Activated naive CD4-positive, alpha-beta T cell treated with anti-CD3 and anti-CD28 coated beads, Interleukin-2, amount 50 U/mL, for 24 hours (primary cell): ENCODE measurements at regions not wholly inside any gene's neighbourhood (a gene's known extent, or its start where the extent isn't known, plus 50 kb on each side); places are given as distances from the start of the nearest gene placed in this dataset.

Experiments used
- H3K27ac Mint-ChIP-seq: one replicate; pipeline ENCODE4 v1.8.0; 2021; ENCODE audit warnings: mild to moderate bottlenecking, mixed read lengths
- H3K27me3 Mint-ChIP-seq: one replicate; pipeline ENCODE4 v1.8.0; 2021; ENCODE audit warnings: mixed read lengths
- H3K36me3 Mint-ChIP-seq: one replicate; pipeline ENCODE4 v1.8.0; 2021; ENCODE audit warnings: mixed read lengths
- H3K4me1 Mint-ChIP-seq: one replicate; pipeline ENCODE4 v1.8.0; 2021; ENCODE audit warnings: mixed read lengths
- H3K4me3 Mint-ChIP-seq: one replicate; pipeline ENCODE4 v1.8.0; 2021; ENCODE audit warnings: mild to moderate bottlenecking, mixed read lengths
- H3K9me3 Mint-ChIP-seq: one replicate; pipeline ENCODE4 v1.8.0; 2021; ENCODE audit warnings: mixed read lengths

DNA sequence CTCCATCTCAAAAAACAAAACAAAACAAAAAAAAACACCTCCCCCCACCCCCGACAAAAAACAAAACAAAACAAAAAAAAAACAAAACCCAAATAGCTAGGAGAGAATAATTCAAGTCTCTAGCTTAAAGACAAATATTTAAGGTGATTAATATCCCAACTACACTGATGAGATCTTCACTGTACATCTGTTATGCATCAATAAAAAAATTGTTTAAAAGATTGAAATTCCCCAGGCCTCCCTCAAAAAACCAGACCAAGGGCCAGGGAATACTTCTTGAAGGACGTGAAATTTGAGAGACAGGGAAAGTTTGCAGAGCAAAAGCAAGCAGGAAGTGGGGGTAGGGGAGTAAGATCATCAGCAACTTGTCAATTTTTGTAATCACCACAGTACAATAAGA is 232.6 kb downstream of the REEP3 start:
- Mint-ChIP-seq H3K27ac (no peak overlapping the region), H3K4me1 (no peaks in the 10 kb centered on the region), H3K4me3 (no peak overlapping the region), H3K36me3 (no peaks in the 10 kb centered on the region), H3K9me3 (no peaks in the 10 kb centered on the region), H3K27me3 (peaks cover 6% of the 10 kb centered on the region)

DNA sequence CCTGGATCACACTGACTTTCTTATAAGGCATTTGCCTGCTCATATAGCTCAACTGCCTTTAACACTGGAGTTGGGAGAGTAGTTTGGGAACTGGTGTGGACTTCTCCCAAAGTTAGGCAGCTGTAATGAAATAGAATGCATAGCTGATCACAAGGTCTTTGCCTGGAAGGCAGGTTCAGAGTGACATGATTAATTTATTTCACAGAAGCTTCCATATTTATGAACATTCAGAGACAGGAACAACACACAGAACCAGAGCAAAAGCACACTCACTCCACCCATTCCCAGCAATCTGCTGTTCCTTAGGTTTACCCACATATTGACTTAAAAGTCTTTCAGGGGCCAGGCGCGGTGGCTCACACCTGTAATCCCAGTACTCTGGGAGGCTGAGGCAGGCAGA is 234.2 kb downstream of the REEP3 start:
- Mint-ChIP-seq H3K4me3 (no peak overlapping the region), H3K9me3 (no peaks in the 10 kb centered on the region), H3K27ac (no peak overlapping the region), H3K27me3 (peaks cover 10% of the 10 kb centered on the region), H3K36me3 (no peaks in the 10 kb centered on the region), H3K4me1 (no peaks in the 10 kb centered on the region)

DNA sequence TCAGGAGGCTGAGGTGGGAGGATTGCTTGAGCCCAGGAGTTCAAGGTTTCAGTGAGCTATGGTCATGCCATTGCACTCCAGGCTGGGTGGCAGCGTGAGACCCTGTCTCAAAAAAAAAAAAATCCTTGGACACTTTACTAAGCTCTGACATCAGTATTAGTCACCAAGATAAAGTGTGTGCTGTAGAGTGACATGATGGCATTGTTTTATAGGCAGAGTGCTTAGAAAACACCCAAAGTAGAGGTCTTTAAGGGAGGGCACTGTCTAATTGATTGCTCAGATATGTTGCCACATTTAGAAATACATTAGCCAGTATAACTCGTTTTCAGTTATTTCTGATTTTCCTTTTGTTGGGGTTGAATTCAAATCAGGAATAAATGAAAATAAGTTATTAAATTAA is 235.9 kb downstream of the REEP3 start:
- peaks cover 10% of the 10 kb centered on the region for H3K27me3 Mint-ChIP-seq

DNA sequence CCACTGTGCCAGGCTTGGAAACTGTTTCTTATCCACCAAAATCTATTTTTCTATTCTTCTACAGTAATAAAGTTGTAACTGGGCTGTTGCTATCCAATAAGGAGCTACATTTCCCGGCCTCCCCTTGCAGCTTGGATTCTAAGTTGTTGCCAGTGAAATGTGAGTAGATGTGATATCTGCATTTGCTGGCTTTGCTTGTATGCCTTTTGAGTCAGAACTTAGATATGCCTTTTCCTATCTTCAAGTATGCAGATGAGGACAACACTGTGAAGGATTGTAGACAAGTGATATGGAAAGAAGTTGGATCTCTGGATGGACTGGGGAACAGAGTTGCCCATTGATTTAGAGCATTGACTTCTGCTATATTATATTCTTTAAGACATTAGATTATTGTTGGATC is 236.9 kb downstream of the REEP3 start:
- H3K4me3 Mint-ChIP-seq, result no peak overlapping the region
- no peak overlapping the region for H3K27ac Mint-ChIP-seq
- H3K36me3 Mint-ChIP-seq, result no peaks in the 10 kb centered on the region
- H3K4me1 Mint-ChIP-seq, result no peaks in the 10 kb centered on the region
- H3K9me3 Mint-ChIP-seq, result no peaks in the 10 kb centered on the region
- peaks cover 10% of the 10 kb centered on the region for H3K27me3 Mint-ChIP-seq

More for the DNA sequence above, 235.9 kb downstream of the REEP3 start:
- Mint-ChIP-seq H3K36me3 (no peaks in the 10 kb centered on the region), H3K27ac (no peak overlapping the region), H3K4me1 (no peaks in the 10 kb centered on the region), H3K4me3 (no peak overlapping the region), H3K9me3 (no peaks in the 10 kb centered on the region)

DNA sequence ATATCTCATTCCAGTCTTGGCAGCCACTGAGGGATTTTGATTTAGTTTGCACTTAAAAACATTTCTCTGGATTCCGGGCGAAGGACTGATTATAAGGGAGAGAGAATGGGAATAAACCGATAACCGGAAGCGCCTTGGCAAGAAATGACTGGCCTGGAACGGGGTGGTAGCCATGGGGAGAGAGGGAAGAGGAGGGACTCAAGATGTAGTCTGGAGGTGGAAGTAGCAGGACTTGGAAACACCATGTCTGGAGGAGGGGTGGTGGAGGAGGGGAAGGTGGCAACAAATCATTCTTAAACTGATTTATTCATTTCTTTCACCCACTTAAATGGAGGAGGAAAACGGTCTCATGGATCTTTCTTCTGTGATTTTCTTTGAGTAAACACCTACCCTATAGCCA is 238.1 kb downstream of the REEP3 start:
- Mint-ChIP-seq H3K4me1 (no peaks in the 10 kb centered on the region), H3K27me3 (peaks cover 6% of the 10 kb centered on the region), H3K9me3 (no peaks in the 10 kb centered on the region), H3K27ac (no peak overlapping the region), H3K4me3 (no peak overlapping the region), H3K36me3 (no peaks in the 10 kb centered on the region)

DNA sequence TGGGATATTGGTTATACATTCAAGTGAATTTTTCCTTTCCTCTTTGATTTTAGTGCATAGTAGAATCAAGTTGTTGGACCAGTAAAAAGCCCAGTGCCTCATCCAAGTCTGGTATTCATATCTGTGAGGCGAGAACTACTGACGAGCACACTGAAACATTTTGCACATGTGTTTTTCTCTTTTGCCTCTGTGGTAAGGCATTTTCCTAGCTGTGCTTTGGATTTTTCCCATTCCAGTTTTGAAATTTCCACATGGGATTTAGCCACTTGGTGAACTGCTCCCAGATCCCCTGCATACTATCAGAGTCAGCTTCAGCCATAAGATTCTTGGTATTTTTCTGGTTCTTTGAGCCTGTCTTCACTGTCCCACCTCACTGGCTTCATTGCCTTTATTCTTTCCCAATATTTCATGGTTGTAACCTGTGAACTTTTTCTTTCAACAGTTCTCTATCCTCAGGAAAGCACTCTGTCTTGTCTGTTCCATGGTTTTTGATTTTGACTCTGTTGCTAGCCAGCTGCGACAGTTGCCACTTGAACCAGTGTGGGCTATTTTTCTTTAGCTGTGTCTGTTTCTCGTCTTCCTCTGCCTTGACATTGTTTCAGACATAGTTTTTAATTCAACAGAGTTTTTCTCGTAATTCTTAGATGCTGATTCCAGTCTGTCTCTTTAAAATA is 239.0 kb downstream of the REEP3 start:
- no peaks in the 10 kb centered on the region for H3K36me3 Mint-ChIP-seq
- no peak overlapping the region for H3K4me3 Mint-ChIP-seq
- no peaks in the 10 kb centered on the region for H3K9me3 Mint-ChIP-seq
- H3K27me3 Mint-ChIP-seq, result peaks cover 3% of the 10 kb centered on the region
- H3K4me1 Mint-ChIP-seq, result no peaks in the 10 kb centered on the region
- no peak overlapping the region for H3K27ac Mint-ChIP-seq

DNA sequence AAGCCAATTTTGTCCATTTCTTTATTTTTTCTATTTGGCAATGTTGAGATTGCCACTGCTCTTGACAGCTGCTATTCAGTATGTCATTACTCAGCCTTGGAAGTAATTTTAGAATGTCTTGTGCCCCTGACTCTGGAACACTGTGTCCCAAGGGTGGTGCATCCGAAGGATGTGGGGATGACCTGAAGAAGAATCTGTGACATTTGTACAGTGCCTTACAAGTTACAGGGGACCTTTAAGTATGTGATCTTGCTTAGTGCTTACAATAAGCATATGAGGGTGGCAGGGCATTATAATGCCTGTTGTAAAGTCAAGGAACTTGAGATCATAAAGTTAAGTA is 239.5 kb downstream of the REEP3 start:
- Mint-ChIP-seq H3K27ac (no peak overlapping the region), H3K9me3 (no peaks in the 10 kb centered on the region), H3K36me3 (no peaks in the 10 kb centered on the region), H3K27me3 (peaks cover 3% of the 10 kb centered on the region), H3K4me1 (no peaks in the 10 kb centered on the region), H3K4me3 (no peak overlapping the region)

DNA sequence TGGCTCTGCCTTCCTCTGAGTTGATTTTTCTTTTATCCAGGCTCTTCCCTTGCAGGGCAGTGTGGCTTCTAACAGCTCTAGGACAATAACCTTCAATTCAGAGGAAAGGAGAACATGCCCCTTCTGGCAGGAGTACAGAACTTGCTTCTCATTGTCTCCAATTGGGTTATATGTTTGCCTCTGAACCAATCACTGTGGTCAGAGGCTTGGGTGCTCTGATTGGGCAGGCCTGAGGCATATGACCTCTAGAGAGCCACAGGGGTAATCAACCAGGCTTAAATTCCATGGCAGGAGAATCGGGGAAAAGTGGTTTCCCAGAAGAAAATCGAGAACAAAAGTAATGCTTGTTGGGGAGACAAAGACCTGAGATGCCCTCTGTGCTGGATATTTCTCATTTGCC is 240.0 kb downstream of the REEP3 start:
- Mint-ChIP-seq H3K36me3 (no peaks in the 10 kb centered on the region), H3K4me3 (no peak overlapping the region), H3K4me1 (no peaks in the 10 kb centered on the region), H3K9me3 (no peaks in the 10 kb centered on the region), H3K27me3 (peaks cover 3% of the 10 kb centered on the region), H3K27ac (no peak overlapping the region)

DNA sequence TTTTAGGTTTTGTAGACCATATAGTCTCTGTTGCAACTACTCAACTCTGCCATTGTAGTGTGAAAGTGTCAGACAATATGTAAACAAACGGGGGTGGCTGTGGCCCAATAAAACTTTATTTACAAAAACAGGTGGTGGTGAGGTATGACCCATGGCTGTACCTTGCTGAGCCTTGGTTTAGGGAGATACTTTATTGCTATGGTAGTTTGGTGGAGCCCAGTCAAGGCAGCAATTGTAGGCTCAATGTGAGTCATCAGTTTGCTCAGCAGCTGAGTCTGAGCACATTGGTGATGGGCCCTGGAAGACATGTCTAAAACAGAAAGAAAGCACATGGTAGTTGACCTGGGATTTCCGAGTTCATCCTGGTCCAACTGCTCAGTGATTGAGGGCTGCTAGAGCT is 242.5 kb downstream of the REEP3 start:
- Mint-ChIP-seq H3K4me3 (no peak overlapping the region), H3K27ac (no peak overlapping the region), H3K36me3 (no peaks in the 10 kb centered on the region), H3K9me3 (no peaks in the 10 kb centered on the region), H3K4me1 (no peaks in the 10 kb centered on the region), H3K27me3 (peaks cover 3% of the 10 kb centered on the region)

DNA sequence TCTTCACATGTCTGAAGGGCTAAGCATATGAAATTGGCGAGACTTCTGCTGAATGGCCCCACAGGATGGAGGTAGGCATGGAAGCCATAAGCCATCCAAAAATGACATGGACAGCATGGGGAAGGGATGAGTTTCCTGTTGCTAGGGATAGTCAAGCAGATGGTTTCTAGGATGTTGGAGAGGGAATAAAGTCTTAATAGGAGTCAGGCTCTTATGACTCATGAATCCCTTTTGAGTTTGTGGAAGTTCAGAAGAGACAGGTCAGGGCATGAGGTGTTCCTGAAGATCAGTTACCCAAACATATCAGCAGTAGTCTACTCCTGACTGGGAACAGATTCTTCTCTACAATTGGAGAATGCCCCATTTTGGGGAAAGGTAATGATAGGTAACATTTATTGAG is 243.9 kb downstream of the REEP3 start:
- H3K27me3 Mint-ChIP-seq, result no peaks in the 10 kb centered on the region
- H3K9me3 Mint-ChIP-seq, result no peaks in the 10 kb centered on the region
- no peaks in the 10 kb centered on the region for H3K36me3 Mint-ChIP-seq
- H3K4me3 Mint-ChIP-seq, result no peak overlapping the region
- H3K27ac Mint-ChIP-seq, result no peak overlapping the region
- no peaks in the 10 kb centered on the region for H3K4me1 Mint-ChIP-seq

DNA sequence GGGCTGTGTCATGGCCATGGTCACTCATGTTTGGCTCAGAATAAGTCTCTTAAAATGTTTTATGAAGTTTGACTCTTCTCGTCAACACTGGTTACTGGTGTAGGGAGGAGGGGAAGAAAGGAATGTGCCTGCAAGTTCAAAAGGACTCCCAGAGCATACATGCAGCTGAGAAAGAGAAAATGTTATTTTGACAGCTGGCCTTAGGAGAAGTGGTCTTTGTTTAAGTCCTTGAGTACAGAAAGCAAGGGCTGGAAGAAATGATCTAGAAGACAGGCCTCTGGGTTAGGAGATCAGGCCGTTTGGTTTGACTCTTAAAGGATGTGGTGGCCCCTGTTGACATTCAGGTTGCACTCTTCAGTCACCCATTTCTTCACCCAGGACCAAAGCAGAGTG is 245.5 kb downstream of the REEP3 start:
- no peaks in the 10 kb centered on the region for H3K9me3 Mint-ChIP-seq
- no peaks in the 10 kb centered on the region for H3K36me3 Mint-ChIP-seq
- no peaks in the 10 kb centered on the region for H3K4me1 Mint-ChIP-seq
- H3K4me3 Mint-ChIP-seq, result no peak overlapping the region
- no peaks in the 10 kb centered on the region for H3K27me3 Mint-ChIP-seq
- no peak overlapping the region for H3K27ac Mint-ChIP-seq

DNA sequence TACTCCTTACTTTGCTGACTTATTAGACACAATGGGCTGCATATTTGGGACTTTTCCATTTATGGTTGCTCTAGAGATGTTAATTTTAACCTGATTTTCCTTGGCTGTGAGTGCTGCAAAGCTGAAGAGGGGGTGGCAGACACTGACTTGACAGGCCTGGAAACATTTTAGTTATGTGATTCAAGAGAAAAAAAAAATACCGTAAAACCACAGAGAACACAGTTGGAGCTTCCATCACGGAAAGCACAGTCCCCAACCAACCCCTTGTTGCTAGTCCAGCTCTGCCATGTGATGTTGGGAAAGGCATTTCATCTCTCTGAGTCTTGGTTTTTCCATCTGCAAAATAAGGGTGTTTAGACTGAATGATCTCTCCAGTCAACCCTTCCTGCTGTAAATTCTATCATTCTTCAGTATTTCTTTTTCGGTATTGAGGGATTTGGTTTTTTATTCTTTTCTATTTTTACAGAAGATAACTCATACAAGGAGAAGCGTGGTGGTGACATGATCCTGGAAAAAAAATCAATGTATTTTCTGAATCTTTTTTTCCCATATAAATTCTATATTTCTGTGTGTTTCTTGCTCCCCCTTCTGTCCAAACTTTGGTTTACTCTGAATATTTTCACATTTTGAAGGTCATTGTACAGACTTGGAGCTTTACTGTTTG is 246.1 kb downstream of the REEP3 start:
- H3K27me3 Mint-ChIP-seq, result no peaks in the 10 kb centered on the region
- no peak overlapping the region for H3K27ac Mint-ChIP-seq
- no peaks in the 10 kb centered on the region for H3K9me3 Mint-ChIP-seq
- H3K36me3 Mint-ChIP-seq, result no peaks in the 10 kb centered on the region
- no peaks in the 10 kb centered on the region for H3K4me1 Mint-ChIP-seq
- H3K4me3 Mint-ChIP-seq, result no peak overlapping the region

DNA sequence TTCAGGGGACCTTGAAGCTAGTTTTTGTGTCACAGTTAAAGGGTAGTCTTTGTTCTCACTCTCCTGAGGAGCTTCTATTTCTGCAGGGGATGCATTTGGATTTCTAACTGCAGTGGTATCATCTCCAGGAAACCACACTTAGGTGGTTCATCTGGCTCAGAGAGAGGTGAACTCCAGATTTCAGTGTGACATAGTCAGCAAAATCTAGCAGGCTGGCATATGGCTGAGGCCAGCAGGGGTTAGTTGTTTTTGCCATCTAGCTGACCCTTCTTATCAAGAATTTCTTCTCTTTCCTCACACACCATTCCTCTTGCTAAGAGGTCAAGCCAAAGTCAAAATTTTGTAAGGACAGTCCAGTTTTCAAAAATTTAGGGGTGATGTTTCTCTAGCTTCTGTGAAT is 248.2 kb downstream of the REEP3 start:
- no peaks in the 10 kb centered on the region for H3K4me1 Mint-ChIP-seq
- H3K27me3 Mint-ChIP-seq, result peaks cover under 1% of the 10 kb centered on the region
- no peaks in the 10 kb centered on the region for H3K36me3 Mint-ChIP-seq
- H3K4me3 Mint-ChIP-seq, result no peak overlapping the region
- H3K9me3 Mint-ChIP-seq, result no peaks in the 10 kb centered on the region
- no peak overlapping the region for H3K27ac Mint-ChIP-seq

DNA sequence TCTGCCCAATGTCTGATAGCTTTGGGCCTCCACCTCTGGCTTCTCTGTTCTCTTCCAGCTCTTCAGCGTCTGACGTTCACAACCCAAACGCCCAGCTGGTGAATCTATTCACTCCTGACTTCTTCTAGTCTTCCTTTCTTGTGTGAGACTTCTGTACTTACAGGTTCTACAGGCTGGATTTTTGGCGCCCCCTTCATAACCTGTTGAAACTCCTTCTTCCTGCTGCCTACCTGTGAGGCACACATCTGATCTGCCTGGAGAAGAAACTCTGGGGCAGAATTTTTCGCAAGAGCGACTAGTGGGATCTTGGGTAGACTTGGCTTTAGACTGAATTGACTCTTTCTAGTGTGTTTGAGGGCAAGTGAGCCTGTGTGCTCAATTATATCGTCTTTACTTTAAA is 249.3 kb downstream of the REEP3 start:
- no peak overlapping the region for H3K27ac Mint-ChIP-seq

DNA sequence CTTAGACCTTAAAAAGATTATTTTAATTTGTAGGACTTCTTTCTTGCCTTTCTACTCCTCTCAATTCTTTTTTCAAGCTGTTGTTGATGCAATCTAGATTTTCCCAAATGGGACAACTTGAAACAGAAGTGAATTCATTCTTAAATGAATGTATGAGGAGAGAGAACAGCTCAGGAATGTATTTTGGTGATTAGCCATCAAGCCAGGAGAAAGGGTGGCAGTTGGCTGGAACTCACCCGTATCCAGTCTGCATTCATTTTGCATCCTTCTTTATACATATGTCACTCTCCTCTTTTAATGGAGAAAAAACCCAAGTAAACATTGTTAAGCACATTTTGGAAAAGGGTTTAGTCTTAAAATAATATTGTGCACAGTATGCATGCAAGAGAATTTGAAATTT is 251.3 kb downstream of the REEP3 start:
- H3K27ac Mint-ChIP-seq, result no peak overlapping the region
- no peak overlapping the region for H3K4me3 Mint-ChIP-seq
- no peaks in the 10 kb centered on the region for H3K9me3 Mint-ChIP-seq
- H3K36me3 Mint-ChIP-seq, result no peaks in the 10 kb centered on the region
- H3K27me3 Mint-ChIP-seq, result peaks cover 6% of the 10 kb centered on the region
- H3K4me1 Mint-ChIP-seq, result no peaks in the 10 kb centered on the region

More for the DNA sequence above, 249.3 kb downstream of the REEP3 start:
- H3K9me3 Mint-ChIP-seq, result no peaks in the 10 kb centered on the region
- H3K27me3 Mint-ChIP-seq, result peaks cover 3% of the 10 kb centered on the region
- H3K36me3 Mint-ChIP-seq, result no peaks in the 10 kb centered on the region
- no peak overlapping the region for H3K4me3 Mint-ChIP-seq
- H3K4me1 Mint-ChIP-seq, result no peaks in the 10 kb centered on the region

DNA sequence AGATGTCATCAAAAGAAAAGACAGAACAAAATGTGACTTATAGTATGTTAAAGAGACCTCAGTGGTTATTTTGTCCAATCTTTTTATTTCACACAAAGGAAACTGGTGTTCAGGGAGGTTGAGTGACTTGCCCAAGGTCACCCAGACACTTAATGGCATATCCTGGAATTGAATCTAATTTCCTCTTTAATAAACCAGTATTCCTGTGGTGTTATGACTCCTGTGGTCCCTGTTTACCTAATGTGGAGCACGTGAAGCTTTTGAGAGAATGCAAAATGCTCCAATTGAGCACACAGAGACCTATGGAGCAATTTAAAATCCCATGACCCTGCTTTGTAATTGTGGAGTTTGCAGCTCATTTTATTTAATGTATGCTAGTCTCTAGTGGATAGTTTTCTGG is 251.9 kb downstream of the REEP3 start:
- H3K27me3 Mint-ChIP-seq, result peaks cover 6% of the 10 kb centered on the region
- no peaks in the 10 kb centered on the region for H3K4me1 Mint-ChIP-seq
- no peaks in the 10 kb centered on the region for H3K36me3 Mint-ChIP-seq
- no peaks in the 10 kb centered on the region for H3K9me3 Mint-ChIP-seq
- H3K27ac Mint-ChIP-seq, result no peak overlapping the region
- H3K4me3 Mint-ChIP-seq, result no peak overlapping the region

DNA sequence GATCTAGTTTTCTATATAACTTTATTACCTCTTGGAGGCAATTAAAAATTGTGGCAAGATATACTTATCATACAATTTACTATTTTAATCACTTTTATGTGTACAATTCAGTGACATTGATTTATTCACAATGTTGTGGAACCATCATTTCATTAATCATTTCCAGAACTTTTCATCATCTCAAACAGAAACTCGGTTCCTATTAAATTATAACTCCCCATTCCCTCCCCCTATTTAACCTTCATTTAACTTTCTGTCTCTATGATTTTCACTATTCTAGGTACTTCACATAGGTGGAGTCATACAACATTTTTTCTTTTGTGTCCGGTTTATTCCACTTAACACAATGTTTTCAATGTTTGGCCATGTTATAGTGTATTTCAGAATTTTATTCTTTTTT is 252.8 kb downstream of the REEP3 start:
- Mint-ChIP-seq H3K4me1 (no peaks in the 10 kb centered on the region), H3K27me3 (peaks cover 12% of the 10 kb centered on the region), H3K4me3 (no peak overlapping the region), H3K36me3 (no peaks in the 10 kb centered on the region), H3K9me3 (no peaks in the 10 kb centered on the region), H3K27ac (no peak overlapping the region)
